GM23338 (cell line): ENCODE measurements at regions not wholly inside any gene's neighbourhood (a gene's known extent, or its start where the extent isn't known, plus 50 kb on each side); places are given as distances from the start of the nearest gene placed in this dataset.

Experiments used
- ATAC-seq: fragments of 200-7000 bp; cut with Tn5 transposase; 3 replicates; pipeline ENCODE4 v1.9.1; 2020
- DNase-seq: peaks from one replicate; pipeline ENCODE4 v3.0.0-alpha.2; 2015; ENCODE audit warnings: low spot score
- H2AFZ ChIP-seq: fragments of 200-600 bp; sonication (generic); 2 replicates; pipeline ENCODE4 v1.8.0; 2016; ENCODE audit warnings: antibody characterized with exemption, mild to moderate bottlenecking, moderate library complexity
- H3F3A ChIP-seq: fragments of 200-600 bp; sonication (generic); replicated peaks from 2 replicates; pipeline ENCODE4 v1.8.0; 2017; ENCODE audit warnings: antibody characterized with exemption, mixed run types, low read depth
- H3K27ac ChIP-seq: fragments of 200-600 bp; sonication (generic); 2 replicates; pipeline ENCODE4 v1.6.1; 2016; ENCODE audit warnings: low read depth
- H3K27me3 ChIP-seq: fragments of 200-600 bp; sonication (generic); 2 replicates; pipeline ENCODE4 v1.8.0; 2016; ENCODE audit warnings: mild to moderate bottlenecking, mixed run types, moderate library complexity; ENCODE audit not compliant: insufficient read depth
- H3K36me3 ChIP-seq: fragments of 200-600 bp; sonication (generic); 2 replicates; pipeline ENCODE4 v1.8.0; 2016; ENCODE audit warnings: mild to moderate bottlenecking; ENCODE audit not compliant: insufficient read depth
- H3K4me1 ChIP-seq: fragments of 200-600 bp; sonication (generic); 2 replicates; pipeline ENCODE4 v1.8.0; 2016; ENCODE audit warnings: mild to moderate bottlenecking, moderate library complexity; ENCODE audit not compliant: insufficient read depth
- H3K4me2 ChIP-seq: fragments of 200-600 bp; sonication (generic); 2 replicates; pipeline ENCODE4 v1.7.1; 2017; ENCODE audit warnings: mixed run types
- H3K4me3 ChIP-seq: fragments of 200-600 bp; sonication (generic); 2 replicates; pipeline ENCODE4 v1.6.1; 2016; ENCODE audit warnings: mixed run types
- H3K79me2 ChIP-seq: fragments of 200-600 bp; sonication (generic); replicated peaks from 2 replicates; pipeline ENCODE4 v1.8.0; 2017; ENCODE audit warnings: mild to moderate bottlenecking; ENCODE audit not compliant: insufficient read depth
- H3K9me2 ChIP-seq: fragments of 200-600 bp; sonication (generic); 2 replicates; pipeline ENCODE4 v1.8.0; 2017; ENCODE audit not compliant: insufficient read depth
- H4K20me1 ChIP-seq: fragments of 200-600 bp; sonication (generic); replicated peaks from 2 replicates; pipeline ENCODE4 v1.8.0; 2017; ENCODE audit warnings: mild to moderate bottlenecking; ENCODE audit not compliant: insufficient read depth
- H3K27ac Mint-ChIP-seq: 2 replicates; pipeline ENCODE4 v1.8.0; 2020; ENCODE audit warnings: inconsistent platforms, mild to moderate bottlenecking, moderate library complexity, mixed read lengths
- H3K27me3 Mint-ChIP-seq: 3 replicates; pipeline ENCODE4 v1.8.0; 2022; ENCODE audit warnings: low read depth, mild to moderate bottlenecking, moderate library complexity, mixed read lengths, inconsistent platforms; ENCODE audit not compliant: insufficient read depth, poor library complexity
- H3K36me3 Mint-ChIP-seq: 3 replicates; pipeline ENCODE4 v1.8.0; 2021; ENCODE audit warnings: low read depth, mild to moderate bottlenecking, inconsistent platforms, moderate library complexity, mixed read lengths
- H3K4me1 Mint-ChIP-seq: 3 replicates; pipeline ENCODE4 v1.8.0; 2020; ENCODE audit warnings: mild to moderate bottlenecking, inconsistent platforms, mixed read lengths
- H3K4me3 Mint-ChIP-seq: 3 replicates; pipeline ENCODE4 v1.8.0; 2021; ENCODE audit warnings: moderate library complexity, mild to moderate bottlenecking, inconsistent platforms, mixed read lengths
- H3K9me3 Mint-ChIP-seq: 3 replicates; pipeline ENCODE4 v1.8.0; 2020; ENCODE audit warnings: moderate library complexity, mild to moderate bottlenecking, inconsistent platforms, mixed read lengths
- EZH2 ChIP-seq: fragments of 200-600 bp; sonication (generic); IDR thresholded peaks from one replicate; pipeline ENCODE4 v1.8.0; 2017; ENCODE audit warnings: antibody characterized with exemption, mild to moderate bottlenecking, low read depth; ENCODE audit not compliant: unreplicated experiment
- EZH2phosphoT487 ChIP-seq: fragments of 200-600 bp; sonication (generic); IDR thresholded peaks from one replicate; pipeline ENCODE4 v1.8.1; 2018; ENCODE audit warnings: antibody characterized with exemption; ENCODE audit not compliant: unreplicated experiment
- JUNB ChIP-seq: IDR thresholded peaks from one replicate; pipeline ENCODE4 v1.6.1; 2016; ENCODE audit warnings: antibody characterized with exemption; ENCODE audit not compliant: unreplicated experiment
- NANOG ChIP-seq: IDR thresholded peaks from 2 replicates; pipeline ENCODE4 v1.6.1; 2016; ENCODE audit warnings: antibody characterized with exemption, borderline replicate concordance
- POLR2AphosphoS5 ChIP-seq: IDR thresholded peaks from 2 replicates; pipeline ENCODE4 v1.6.1; 2016; ENCODE audit warnings: antibody characterized with exemption, low read depth
- ZNF114 ChIP-seq: fragments of 250-450 bp; sonication (Bioruptor Pico); IDR thresholded peaks from 2 replicates; pipeline ENCODE4 v1.5.0; 2020; ENCODE audit warnings: mild to moderate bottlenecking, moderate library complexity
- TF ChIP-seq, protein P1 (sequence below): IDR thresholded peaks from one replicate; pipeline ENCODE4 v1.6.1; 2018; ENCODE audit warnings: antibody characterized with exemption; ENCODE audit not compliant: unreplicated experiment
- TF ChIP-seq, protein P2 (sequence below): fragments of 250-450 bp; sonication (Bioruptor Pico); IDR thresholded peaks from 2 replicates; pipeline ENCODE4 v1.5.0; 2020; ENCODE audit warnings: mild to moderate bottlenecking, moderate library complexity
- TF ChIP-seq, protein P3 (sequence below): IDR thresholded peaks from 2 replicates; pipeline ENCODE4 v1.6.1; 2016; ENCODE audit warnings: antibody characterized with exemption
- TF ChIP-seq, protein P4 (sequence below), 2 experiments: fragments of 200-600 bp in 1 of 2; sonication (generic) in 1 of 2; conservative IDR thresholded peaks; 2 replicates each; pipeline versions ENCODE4 v1.5.1 to v1.6.1; 2016 to 2017; ENCODE audit warnings: antibody characterized with exemption in 2 of 2, low read depth in 2 of 2, mild to moderate bottlenecking in 2 of 2, moderate library complexity in 1 of 2

DNA sequence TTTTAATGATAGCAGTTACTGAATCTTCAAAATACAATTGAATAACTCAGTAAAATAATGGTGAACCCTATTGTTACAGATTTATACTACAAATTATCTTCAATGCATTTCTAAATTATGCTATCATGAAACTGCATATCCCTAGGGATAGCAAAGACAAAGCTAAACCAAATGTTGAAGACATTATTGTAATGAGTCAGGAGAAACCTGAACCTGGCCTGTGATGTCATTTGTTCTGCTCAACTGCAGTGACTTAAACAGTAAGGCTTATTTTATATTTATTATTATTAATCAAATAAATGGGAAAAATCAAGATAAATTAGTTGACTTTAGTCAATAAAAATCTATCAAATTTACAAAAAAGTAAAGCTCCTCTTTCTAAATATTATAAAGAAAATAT is 100.3 kb downstream of the UCHL5 start:
- no peak overlapping the region for H3K4me3 ChIP-seq
- H3K36me3 ChIP-seq: no peaks in the 10 kb centered on the region
- H4K20me1 ChIP-seq: no peaks in the 10 kb centered on the region
- no peaks in the 10 kb centered on the region for H3F3A ChIP-seq
- no peak overlapping the region for H2AFZ ChIP-seq
- H3K79me2 ChIP-seq: no peaks in the 10 kb centered on the region
- Mint-ChIP-seq H3K9me3 (0 out of 3 replicates have a peak, but pooled peaks cover 2% of the 10 kb centered on the region), H3K4me1 (no peaks in the 10 kb centered on the region), H3K4me3 (no peak overlapping the region), H3K36me3 (no peaks in the 10 kb centered on the region), H3K27me3 (peaks cover 2% of the 10 kb centered on the region), H3K27ac (no peak overlapping the region)
- H3K27me3 ChIP-seq: no peaks in the 10 kb centered on the region
- ATAC-seq (no peak), DNase-seq (no peak)
- H3K27ac ChIP-seq: no peak overlapping the region
- H3K4me2 ChIP-seq: no peak overlapping the region
- no peaks in the 10 kb centered on the region for H3K9me2 ChIP-seq
- no peaks in the 10 kb centered on the region for H3K4me1 ChIP-seq
- TF ChIP-seq EZH2: no peak

DNA sequence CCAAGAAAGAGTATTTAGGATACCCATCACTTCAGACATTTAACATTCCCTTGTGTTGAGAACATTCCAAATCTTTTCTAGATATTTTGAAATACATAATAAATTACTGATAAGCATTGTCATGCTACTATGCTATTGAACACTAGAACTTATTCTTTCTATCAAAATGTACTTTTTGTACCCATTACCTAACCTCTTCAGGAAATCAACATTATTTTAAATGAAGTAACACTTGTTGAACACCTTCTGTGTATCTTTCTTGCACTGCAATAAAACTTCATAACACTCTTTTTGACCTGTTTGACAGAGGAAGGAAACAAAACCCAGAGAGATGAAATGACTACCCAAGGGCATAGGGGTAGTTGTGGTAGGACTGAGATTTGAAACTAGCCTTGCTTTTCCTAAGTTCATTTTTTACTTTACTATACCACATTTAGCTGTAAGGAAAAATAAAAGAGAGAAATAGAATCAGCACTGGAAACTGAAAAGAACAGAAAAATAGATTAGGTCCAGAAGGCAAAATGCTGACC is 99.4 kb downstream of the UCHL5 start:
- DNase-seq (no peak), ATAC-seq (no peak)
- Histone ChIP-seq H3K9me2 (no peaks in the 10 kb centered on the region), H2AFZ (no peak overlapping the region; the same call in 1 of the 2 replicates), H3K4me1 (no peaks in the 10 kb centered on the region), H3K27ac (no peak overlapping the region), H3K36me3 (no peaks in the 10 kb centered on the region), H4K20me1 (no peaks in the 10 kb centered on the region), H3K79me2 (no peaks in the 10 kb centered on the region), H3K4me2 (no peak overlapping the region), H3K27me3 (no peaks in the 10 kb centered on the region), H3F3A (no peaks in the 10 kb centered on the region), H3K4me3 (no peak overlapping the region)
- Mint-ChIP-seq H3K27ac (no peak overlapping the region), H3K36me3 (no peaks in the 10 kb centered on the region), H3K9me3 (0 out of 3 replicates have a peak, but pooled peaks cover 2% of the 10 kb centered on the region), H3K27me3 (peaks cover 2% of the 10 kb centered on the region), H3K4me3 (no peak overlapping the region), H3K4me1 (no peaks in the 10 kb centered on the region)
- TF ChIP-seq, protein P1, sequence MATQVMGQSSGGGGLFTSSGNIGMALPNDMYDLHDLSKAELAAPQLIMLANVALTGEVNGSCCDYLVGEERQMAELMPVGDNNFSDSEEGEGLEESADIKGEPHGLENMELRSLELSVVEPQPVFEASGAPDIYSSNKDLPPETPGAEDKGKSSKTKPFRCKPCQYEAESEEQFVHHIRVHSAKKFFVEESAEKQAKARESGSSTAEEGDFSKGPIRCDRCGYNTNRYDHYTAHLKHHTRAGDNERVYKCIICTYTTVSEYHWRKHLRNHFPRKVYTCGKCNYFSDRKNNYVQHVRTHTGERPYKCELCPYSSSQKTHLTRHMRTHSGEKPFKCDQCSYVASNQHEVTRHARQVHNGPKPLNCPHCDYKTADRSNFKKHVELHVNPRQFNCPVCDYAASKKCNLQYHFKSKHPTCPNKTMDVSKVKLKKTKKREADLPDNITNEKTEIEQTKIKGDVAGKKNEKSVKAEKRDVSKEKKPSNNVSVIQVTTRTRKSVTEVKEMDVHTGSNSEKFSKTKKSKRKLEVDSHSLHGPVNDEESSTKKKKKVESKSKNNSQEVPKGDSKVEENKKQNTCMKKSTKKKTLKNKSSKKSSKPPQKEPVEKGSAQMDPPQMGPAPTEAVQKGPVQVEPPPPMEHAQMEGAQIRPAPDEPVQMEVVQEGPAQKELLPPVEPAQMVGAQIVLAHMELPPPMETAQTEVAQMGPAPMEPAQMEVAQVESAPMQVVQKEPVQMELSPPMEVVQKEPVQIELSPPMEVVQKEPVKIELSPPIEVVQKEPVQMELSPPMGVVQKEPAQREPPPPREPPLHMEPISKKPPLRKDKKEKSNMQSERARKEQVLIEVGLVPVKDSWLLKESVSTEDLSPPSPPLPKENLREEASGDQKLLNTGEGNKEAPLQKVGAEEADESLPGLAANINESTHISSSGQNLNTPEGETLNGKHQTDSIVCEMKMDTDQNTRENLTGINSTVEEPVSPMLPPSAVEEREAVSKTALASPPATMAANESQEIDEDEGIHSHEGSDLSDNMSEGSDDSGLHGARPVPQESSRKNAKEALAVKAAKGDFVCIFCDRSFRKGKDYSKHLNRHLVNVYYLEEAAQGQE: no peak
- TF ChIP-seq, protein P2, sequence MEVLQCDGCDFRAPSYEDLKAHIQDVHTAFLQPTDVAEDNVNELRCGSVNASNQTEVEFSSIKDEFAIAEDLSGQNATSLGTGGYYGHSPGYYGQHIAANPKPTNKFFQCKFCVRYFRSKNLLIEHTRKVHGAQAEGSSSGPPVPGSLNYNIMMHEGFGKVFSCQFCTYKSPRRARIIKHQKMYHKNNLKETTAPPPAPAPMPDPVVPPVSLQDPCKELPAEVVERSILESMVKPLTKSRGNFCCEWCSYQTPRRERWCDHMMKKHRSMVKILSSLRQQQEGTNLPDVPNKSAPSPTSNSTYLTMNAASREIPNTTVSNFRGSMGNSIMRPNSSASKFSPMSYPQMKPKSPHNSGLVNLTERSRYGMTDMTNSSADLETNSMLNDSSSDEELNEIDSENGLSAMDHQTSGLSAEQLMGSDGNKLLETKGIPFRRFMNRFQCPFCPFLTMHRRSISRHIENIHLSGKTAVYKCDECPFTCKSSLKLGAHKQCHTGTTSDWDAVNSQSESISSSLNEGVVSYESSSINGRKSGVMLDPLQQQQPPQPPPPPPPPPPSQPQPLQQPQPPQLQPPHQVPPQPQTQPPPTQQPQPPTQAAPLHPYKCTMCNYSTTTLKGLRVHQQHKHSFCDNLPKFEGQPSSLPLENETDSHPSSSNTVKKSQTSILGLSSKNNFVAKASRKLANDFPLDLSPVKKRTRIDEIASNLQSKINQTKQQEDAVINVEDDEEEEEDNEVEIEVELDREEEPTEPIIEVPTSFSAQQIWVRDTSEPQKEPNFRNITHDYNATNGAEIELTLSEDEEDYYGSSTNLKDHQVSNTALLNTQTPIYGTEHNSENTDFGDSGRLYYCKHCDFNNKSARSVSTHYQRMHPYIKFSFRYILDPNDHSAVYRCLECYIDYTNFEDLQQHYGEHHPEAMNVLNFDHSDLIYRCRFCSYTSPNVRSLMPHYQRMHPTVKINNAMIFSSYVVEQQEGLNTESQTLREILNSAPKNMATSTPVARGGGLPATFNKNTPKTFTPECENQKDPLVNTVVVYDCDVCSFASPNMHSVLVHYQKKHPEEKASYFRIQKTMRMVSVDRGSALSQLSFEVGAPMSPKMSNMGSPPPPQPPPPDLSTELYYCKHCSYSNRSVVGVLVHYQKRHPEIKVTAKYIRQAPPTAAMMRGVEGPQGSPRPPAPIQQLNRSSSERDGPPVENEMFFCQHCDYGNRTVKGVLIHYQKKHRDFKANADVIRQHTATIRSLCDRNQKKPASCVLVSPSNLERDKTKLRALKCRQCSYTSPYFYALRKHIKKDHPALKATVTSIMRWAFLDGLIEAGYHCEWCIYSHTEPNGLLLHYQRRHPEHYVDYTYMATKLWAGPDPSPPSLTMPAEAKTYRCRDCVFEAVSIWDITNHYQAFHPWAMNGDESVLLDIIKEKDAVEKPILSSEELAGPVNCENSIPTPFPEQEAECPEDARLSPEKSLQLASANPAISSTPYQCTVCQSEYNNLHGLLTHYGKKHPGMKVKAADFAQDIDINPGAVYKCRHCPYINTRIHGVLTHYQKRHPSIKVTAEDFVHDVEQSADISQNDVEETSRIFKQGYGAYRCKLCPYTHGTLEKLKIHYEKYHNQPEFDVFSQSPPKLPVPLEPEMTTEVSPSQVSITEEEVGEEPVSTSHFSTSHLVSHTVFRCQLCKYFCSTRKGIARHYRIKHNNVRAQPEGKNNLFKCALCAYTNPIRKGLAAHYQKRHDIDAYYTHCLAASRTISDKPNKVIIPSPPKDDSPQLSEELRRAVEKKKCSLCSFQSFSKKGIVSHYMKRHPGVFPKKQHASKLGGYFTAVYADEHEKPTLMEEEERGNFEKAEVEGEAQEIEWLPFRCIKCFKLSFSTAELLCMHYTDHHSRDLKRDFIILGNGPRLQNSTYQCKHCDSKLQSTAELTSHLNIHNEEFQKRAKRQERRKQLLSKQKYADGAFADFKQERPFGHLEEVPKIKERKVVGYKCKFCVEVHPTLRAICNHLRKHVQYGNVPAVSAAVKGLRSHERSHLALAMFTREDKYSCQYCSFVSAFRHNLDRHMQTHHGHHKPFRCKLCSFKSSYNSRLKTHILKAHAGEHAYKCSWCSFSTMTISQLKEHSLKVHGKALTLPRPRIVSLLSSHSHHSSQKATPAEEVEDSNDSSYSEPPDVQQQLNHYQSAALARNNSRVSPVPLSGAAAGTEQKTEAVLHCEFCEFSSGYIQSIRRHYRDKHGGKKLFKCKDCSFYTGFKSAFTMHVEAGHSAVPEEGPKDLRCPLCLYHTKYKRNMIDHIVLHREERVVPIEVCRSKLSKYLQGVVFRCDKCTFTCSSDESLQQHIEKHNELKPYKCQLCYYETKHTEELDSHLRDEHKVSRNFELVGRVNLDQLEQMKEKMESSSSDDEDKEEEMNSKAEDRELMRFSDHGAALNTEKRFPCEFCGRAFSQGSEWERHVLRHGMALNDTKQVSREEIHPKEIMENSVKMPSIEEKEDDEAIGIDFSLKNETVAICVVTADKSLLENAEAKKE: no peak
- TF ChIP-seq ZNF114 (CRISPR knock-in tag) (no peak), NANOG (no peak), JUNB (no peak), EZH2phosphoT487 (no peak), POLR2AphosphoS5 (no peak)
- TF ChIP-seq, protein P3, sequence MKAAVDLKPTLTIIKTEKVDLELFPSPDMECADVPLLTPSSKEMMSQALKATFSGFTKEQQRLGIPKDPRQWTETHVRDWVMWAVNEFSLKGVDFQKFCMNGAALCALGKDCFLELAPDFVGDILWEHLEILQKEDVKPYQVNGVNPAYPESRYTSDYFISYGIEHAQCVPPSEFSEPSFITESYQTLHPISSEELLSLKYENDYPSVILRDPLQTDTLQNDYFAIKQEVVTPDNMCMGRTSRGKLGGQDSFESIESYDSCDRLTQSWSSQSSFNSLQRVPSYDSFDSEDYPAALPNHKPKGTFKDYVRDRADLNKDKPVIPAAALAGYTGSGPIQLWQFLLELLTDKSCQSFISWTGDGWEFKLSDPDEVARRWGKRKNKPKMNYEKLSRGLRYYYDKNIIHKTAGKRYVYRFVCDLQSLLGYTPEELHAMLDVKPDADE: no peak
- TF ChIP-seq, protein P4, sequence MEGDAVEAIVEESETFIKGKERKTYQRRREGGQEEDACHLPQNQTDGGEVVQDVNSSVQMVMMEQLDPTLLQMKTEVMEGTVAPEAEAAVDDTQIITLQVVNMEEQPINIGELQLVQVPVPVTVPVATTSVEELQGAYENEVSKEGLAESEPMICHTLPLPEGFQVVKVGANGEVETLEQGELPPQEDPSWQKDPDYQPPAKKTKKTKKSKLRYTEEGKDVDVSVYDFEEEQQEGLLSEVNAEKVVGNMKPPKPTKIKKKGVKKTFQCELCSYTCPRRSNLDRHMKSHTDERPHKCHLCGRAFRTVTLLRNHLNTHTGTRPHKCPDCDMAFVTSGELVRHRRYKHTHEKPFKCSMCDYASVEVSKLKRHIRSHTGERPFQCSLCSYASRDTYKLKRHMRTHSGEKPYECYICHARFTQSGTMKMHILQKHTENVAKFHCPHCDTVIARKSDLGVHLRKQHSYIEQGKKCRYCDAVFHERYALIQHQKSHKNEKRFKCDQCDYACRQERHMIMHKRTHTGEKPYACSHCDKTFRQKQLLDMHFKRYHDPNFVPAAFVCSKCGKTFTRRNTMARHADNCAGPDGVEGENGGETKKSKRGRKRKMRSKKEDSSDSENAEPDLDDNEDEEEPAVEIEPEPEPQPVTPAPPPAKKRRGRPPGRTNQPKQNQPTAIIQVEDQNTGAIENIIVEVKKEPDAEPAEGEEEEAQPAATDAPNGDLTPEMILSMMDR (conservative IDR thresholded peaks at IDR 0.05; ENCODE audit: low read depth in 2 of 2): no peak
